Dendritic cell treated with granulocyte-macrophage colony-stimulating factor and Interleukin-4, amounts not matched to agents 40 ng/mL and 50 ng/mL, for 4 days (primary cell): ENCODE measurements at regions not wholly inside any gene's neighbourhood (a gene's known extent, or its start where the extent isn't known, plus 50 kb on each side); places are given as distances from the start of the nearest gene placed in this dataset.

Experiments used
- H3K27ac Mint-ChIP-seq: one replicate; pipeline ENCODE4 v1.8.0; 2022; ENCODE audit warnings: mild to moderate bottlenecking, mixed read lengths
- H3K27me3 Mint-ChIP-seq: one replicate; pipeline ENCODE4 v1.8.0; 2022; ENCODE audit warnings: mild to moderate bottlenecking, mixed read lengths
- H3K36me3 Mint-ChIP-seq: one replicate; pipeline ENCODE4 v1.8.0; 2022; ENCODE audit warnings: low read depth, mixed read lengths
- H3K4me1 Mint-ChIP-seq: one replicate; pipeline ENCODE4 v1.8.0; 2022; ENCODE audit warnings: low read depth, mixed read lengths
- H3K4me3 Mint-ChIP-seq: one replicate; pipeline ENCODE4 v1.8.0; 2022; ENCODE audit warnings: mild to moderate bottlenecking, moderate library complexity, mixed read lengths
- H3K9me3 Mint-ChIP-seq: one replicate; pipeline ENCODE4 v1.8.0; 2022; ENCODE audit warnings: mixed read lengths
- intact Hi-C: fragments of 100-400 bp; cut with micrococcal nuclease; formaldehyde crosslinking; loops from one replicate; pipeline ENCODE4 v1.15.0; 2022

GRCh38 chr7:148950806-148951205, 66.7 kb upstream of the EZH2 start:
- Mint-ChIP-seq H3K27me3 (no peaks in the 10 kb centered on the region), H3K27ac (no peak overlapping the region), H3K36me3 (no peaks in the 10 kb centered on the region), H3K4me3 (no peak overlapping the region), H3K9me3 (no peaks in the 10 kb centered on the region), H3K4me1 (no peaks in the 10 kb centered on the region)
- intact Hi-C loops = no loop called here

GRCh38 chr7:148944935-148945934, 61.1 kb upstream of the EZH2 start:
- intact Hi-C loops = no loop called here
- peaks cover 5% of the 10 kb centered on the region for H3K4me1 Mint-ChIP-seq
- H3K27ac Mint-ChIP-seq = no peak overlapping the region
- H3K36me3 Mint-ChIP-seq = no peaks in the 10 kb centered on the region
- no peaks in the 10 kb centered on the region for H3K9me3 Mint-ChIP-seq
- H3K27me3 Mint-ChIP-seq = no peaks in the 10 kb centered on the region
- no peak overlapping the region for H3K4me3 Mint-ChIP-seq

GRCh38 chr7:148941598-148942275, 57.6 kb upstream of the EZH2 start:
- peak overlapping the region; percentile 85 for H3K4me3 Mint-ChIP-seq
- no peaks in the 10 kb centered on the region for H3K9me3 Mint-ChIP-seq

GRCh38 chr7:148940702-148941597, 56.9 kb upstream of the EZH2 start:
- Mint-ChIP-seq H3K27me3 (no peaks in the 10 kb centered on the region), H3K27ac (peak overlapping the region; percentile 97), H3K4me1 (peaks cover 11% of the 10 kb centered on the region), H3K9me3 (no peaks in the 10 kb centered on the region), H3K4me3 (peak overlapping the region; percentile 85), H3K36me3 (no peaks in the 10 kb centered on the region)
- intact Hi-C loops = loop anchor here (2.0 kb wide), 3 partner anchors 22 to 186 kb away; partner anchors contain the start of genes EZH2 and ZNF425

More at GRCh38 chr7:148941598-148942275, 57.6 kb upstream of the EZH2 start:
- H3K4me1 Mint-ChIP-seq = peaks cover 11% of the 10 kb centered on the region
- H3K27me3 Mint-ChIP-seq = no peaks in the 10 kb centered on the region
- intact Hi-C loops = loop anchor here (2.0 kb wide), 3 partner anchors 21 to 185 kb away; partner anchors contain the start of genes EZH2 and ZNF425
- no peaks in the 10 kb centered on the region for H3K36me3 Mint-ChIP-seq
- peak overlapping the region; percentile 97 for H3K27ac Mint-ChIP-seq

- Mint-ChIP-seq H3K4me3 (no peak overlapping the region), H3K36me3 (no peaks in the 10 kb centered on the region), H3K27ac (no peak overlapping the region), H3K27me3 (no peaks in the 10 kb centered on the region), H3K9me3 (no peaks in the 10 kb centered on the region), H3K4me1 (peaks cover 11% of the 10 kb centered on the region)
- intact Hi-C loops = no loop called here
Measured at GRCh38 chr7:148939128-148939755, 55.2 kb upstream of the EZH2 start.

- H3K27me3 Mint-ChIP-seq = no peaks in the 10 kb centered on the region
- no peaks in the 10 kb centered on the region for H3K36me3 Mint-ChIP-seq
- intact Hi-C loops = no loop called here
- no peak overlapping the region for H3K4me3 Mint-ChIP-seq
- no peak overlapping the region for H3K27ac Mint-ChIP-seq
- H3K9me3 Mint-ChIP-seq = no peaks in the 10 kb centered on the region
- peaks cover 7% of the 10 kb centered on the region for H3K4me1 Mint-ChIP-seq
Measured at GRCh38 chr7:148935451-148935850, 51.4 kb upstream of the EZH2 start.
